IMR-90 (cell line): ENCODE measurements at regions not wholly inside any gene's neighbourhood (a gene's known extent, or its start where the extent isn't known, plus 50 kb on each side); places are given as distances from the start of the nearest gene placed in this dataset.

Experiments used
- ATAC-seq: fragments of 200-7000 bp; cut with Tn5 transposase; 2 replicates; pipeline ENCODE4 v1.9.1; 2020; ENCODE audit warnings: low read depth, mild to moderate bottlenecking, moderate library complexity
- BruUV-seq: library from RNA; stranded (reverse); fragments of 400-500 nt; replicated peaks from 2 replicates; lab custom pipeline; 2021; lab: Mats Ljungman, UMichigan
- CTCF ChIA-PET: fragments of 300-600 bp; formaldehyde crosslinking; extraction: SDS; loops from one replicate; lab custom pipeline; 2021; ENCODE audit warnings: antibody characterized with exemption; lab: Yijun Ruan, JAX
- POLR2A ChIA-PET: fragments of 300-600 bp; sonication (Branson Sonifier 250); formaldehyde crosslinking; loops from one replicate; lab custom pipeline; 2022; ENCODE audit warnings: antibody characterized with exemption; ENCODE audit not compliant: unreplicated experiment; lab: Charles Lee
- DNase-seq: peaks from one replicate; pipeline ENCODE4 v3.0.0; 2013
- H2AFZ ChIP-seq: replicated peaks from 2 replicates; pipeline ENCODE3; 2013; ENCODE audit warnings: low read length, mild to moderate bottlenecking; ENCODE audit not compliant: poor library complexity
- H2AK5ac ChIP-seq: 2 replicates; pipeline ENCODE4 v1.6.1; 2013; ENCODE audit warnings: low read depth, low read length, inconsistent platforms
- H2AK9ac ChIP-seq: replicated peaks from 2 replicates; pipeline ENCODE3; 2013; ENCODE audit warnings: mild to moderate bottlenecking, low read depth, low read length, moderate library complexity; ENCODE audit not compliant: poor library complexity
- H2BK120ac ChIP-seq: 2 replicates; pipeline ENCODE4 v1.6.1; 2013; ENCODE audit warnings: low read depth, low read length, inconsistent platforms
- H2BK15ac ChIP-seq: 3 replicates; pipeline ENCODE4 v1.6.1; 2013; ENCODE audit warnings: low read depth, low read length, inconsistent platforms
- H2BK20ac ChIP-seq: 2 replicates; pipeline ENCODE4 v1.6.1; 2013; ENCODE audit warnings: low read depth, mild to moderate bottlenecking, inconsistent platforms, low read length, moderate library complexity
- H2BK5ac ChIP-seq: 2 replicates; pipeline ENCODE4 v1.6.1; 2013; ENCODE audit warnings: mild to moderate bottlenecking, low read depth, low read length, inconsistent platforms; ENCODE audit not compliant: poor library complexity, severe bottlenecking
- H3K14ac ChIP-seq: replicated peaks from 2 replicates; pipeline ENCODE4 v1.6.1; 2013; ENCODE audit warnings: low read depth, low read length, inconsistent platforms
- H3K18ac ChIP-seq: 2 replicates; pipeline ENCODE4 v1.6.1; 2013; ENCODE audit warnings: low read depth, low read length, control low read depth
- H3K23ac ChIP-seq: 2 replicates; pipeline ENCODE4 v1.6.1; 2013; ENCODE audit warnings: low read depth, low read length, inconsistent platforms
- H3K27ac ChIP-seq: 2 replicates; pipeline ENCODE4 v1.5.1; 2013; ENCODE audit warnings: mild to moderate bottlenecking, control low read depth, low read length; ENCODE audit not compliant: insufficient read depth
- H3K27me3 ChIP-seq: 2 replicates; pipeline ENCODE4 v1.6.1; 2013; ENCODE audit warnings: low read length; ENCODE audit not compliant: control insufficient read depth, insufficient read depth
- H3K36me3 ChIP-seq: 2 replicates; pipeline ENCODE4 v1.6.1; 2013; ENCODE audit warnings: low read length, mixed read lengths; ENCODE audit not compliant: control insufficient read depth, insufficient read depth
- H3K4ac ChIP-seq: 2 replicates; pipeline ENCODE4 v1.6.1; 2013; ENCODE audit warnings: low read depth, low read length, inconsistent platforms
- H3K4me1 ChIP-seq: 2 replicates; pipeline ENCODE4 v1.6.1; 2013; ENCODE audit warnings: low read length, mixed read lengths; ENCODE audit not compliant: control insufficient read depth, insufficient read depth
- H3K4me2 ChIP-seq: 2 replicates; pipeline ENCODE4 v1.6.1; 2013; ENCODE audit warnings: low read depth, mild to moderate bottlenecking, control low read depth, low read length, moderate library complexity
- H3K4me3 ChIP-seq: 2 replicates; pipeline ENCODE4 v1.5.1; 2013; ENCODE audit warnings: low read depth, mild to moderate bottlenecking, control low read depth, low read length, moderate library complexity; ENCODE audit not compliant: insufficient read depth
- H3K56ac ChIP-seq: 2 replicates; pipeline ENCODE4 v1.6.1; 2013; ENCODE audit warnings: low read length, inconsistent platforms; ENCODE audit not compliant: insufficient read depth; ENCODE audit errors: extremely low read depth
- H3K79me1 ChIP-seq, 2 experiments: 2 replicates each; pipeline ENCODE4 v1.6.1; 2013; ENCODE audit warnings: low read length in 2 of 2, inconsistent platforms in 1 of 2, low read depth in 1 of 2
- H3K9ac ChIP-seq: 2 replicates; pipeline ENCODE4 v1.6.1; 2013; ENCODE audit warnings: low read depth, low read length, control low read depth
- H3K9me1 ChIP-seq: 2 replicates; pipeline ENCODE4 v1.6.1; 2013; ENCODE audit warnings: low read length, inconsistent platforms; ENCODE audit not compliant: insufficient read depth
- H3K9me3 ChIP-seq: 2 replicates; pipeline ENCODE4 v1.6.1; 2013; ENCODE audit warnings: low read length; ENCODE audit not compliant: control insufficient read depth, insufficient read depth
- H4K20me1 ChIP-seq: 2 replicates; pipeline ENCODE4 v1.6.1; 2013; ENCODE audit warnings: low read length, inconsistent platforms; ENCODE audit not compliant: insufficient read depth
- H4K5ac ChIP-seq: 2 replicates; pipeline ENCODE4 v1.6.1; 2013; ENCODE audit warnings: mild to moderate bottlenecking, low read depth, low read length, control low read depth
- H4K8ac ChIP-seq, 2 experiments: 2 replicates each; pipeline ENCODE4 v1.6.1; 2013; ENCODE audit warnings: low read depth in 2 of 2, low read length in 2 of 2, control low read depth in 1 of 2, inconsistent platforms in 1 of 2
- H4K91ac ChIP-seq: 2 replicates; pipeline ENCODE4 v1.6.1; 2013; ENCODE audit warnings: low read depth, low read length, inconsistent platforms; ENCODE audit not compliant: insufficient read depth
- MAZ ChIP-seq: IDR thresholded peaks from 2 replicates; pipeline ENCODE4 v1.6.1; 2012; ENCODE audit warnings: low read depth, mild to moderate bottlenecking, low read length, improper control_type of control experiment, moderate library complexity, borderline replicate concordance
- NFE2L2 ChIP-seq: fragments of 150-350 bp; IDR thresholded peaks from 2 replicates; pipeline ENCODE4 v1.6.1; 2016; ENCODE audit warnings: low read depth, mild to moderate bottlenecking, low read length
- RFX5 ChIP-seq: IDR thresholded peaks from 2 replicates; pipeline ENCODE4 v1.8.0; 2012; ENCODE audit warnings: low read depth, mild to moderate bottlenecking, low read length, moderate library complexity
- WGBS, 2 experiments: methylation state at CpG; one replicate each; pipeline versions ENCODE4 v1.1.5 to v1.1.7; 2013; ENCODE audit warnings: missing lambda C conversion rate in 2 of 2; ENCODE audit not compliant: insufficient read length in 1 of 2; ENCODE audit errors: extremely low coverage in 2 of 2; 5-methylcytosine and 5-hydroxymethylcytosine counted together
- dilution Hi-C: fragments of 300-500 bp; cut with HindIII; formaldehyde crosslinking; loops from one replicate; pipeline ENCODE4 v1.14.3; 2018; ENCODE audit warnings: low sequenced_read_pairs; ENCODE audit not compliant: unreplicated experiment
- in situ Hi-C: fragments of 300-500 bp; cut with MboI; formaldehyde crosslinking; loops from 3 replicates; pipeline ENCODE4 v1.14.3; 2019; ENCODE audit warnings: low sequenced_read_pairs, inconsistent platforms, mixed read lengths
- intact Hi-C: fragments of 100-400 bp; cut with micrococcal nuclease; formaldehyde crosslinking; loops from 2 replicates; pipeline ENCODE4 v1.10.0; 2022

- H3K23ac ChIP-seq, result no peak overlapping the region
- no peak overlapping the region for H2BK5ac ChIP-seq
- no peaks in the 10 kb centered on the region for H3K27me3 ChIP-seq
- H3K4me2 ChIP-seq, result no peak overlapping the region
- H3K27ac ChIP-seq, result no peak overlapping the region
- in situ Hi-C loops (no loop called here), intact Hi-C loops (no loop called here), dilution Hi-C loops (no loop called here)
- H2BK20ac ChIP-seq, result no peak overlapping the region
- H3K4me1 ChIP-seq, result no peaks in the 10 kb centered on the region
- no peak overlapping the region for H2AK9ac ChIP-seq
- BruUV-seq, result no TSS peak
- 94% methylated on average over 3 of the region's 6 CpGs; no CpG with 5 or more reads in 1 of the 2 experiments for WGBS, 2 experiments
- no peak overlapping the region for H3K14ac ChIP-seq
- no peak overlapping the region for H2AFZ ChIP-seq
- H2BK15ac ChIP-seq, result no peak overlapping the region
- TF ChIP-seq NFE2L2 (no peak), MAZ (no peak), RFX5 (no peak)
- H2AK5ac ChIP-seq, result no peak overlapping the region
- H3K36me3 ChIP-seq, result no peaks in the 10 kb centered on the region
- no peak overlapping the region for H3K18ac ChIP-seq
- H3K79me1 ChIP-seq, result peaks cover 0 to 7% of the 10 kb centered on the region in 2 experiments; a peak in 2 of 4 replicates
- H3K56ac ChIP-seq, result no peak overlapping the region
- H3K9me3 ChIP-seq, result no peaks in the 10 kb centered on the region
- H3K9me1 ChIP-seq, result no peaks in the 10 kb centered on the region
- CTCF ChIA-PET, result interaction anchor here (1.0 kb wide), 1 partner anchor 9 kb away, joined by 3 read pairs; no protein-coding TSS in a partner anchor
- H3K4me3 ChIP-seq, result no peak overlapping the region
- H4K20me1 ChIP-seq, result no peaks in the 10 kb centered on the region
- H2BK120ac ChIP-seq, result no peak overlapping the region
- ATAC-seq, result no peak
- POLR2A ChIA-PET, result no interaction called here
- DNase-seq, result no peak
- no peak overlapping the region for H3K4ac ChIP-seq
- no peak overlapping the region for H3K9ac ChIP-seq
- H4K91ac ChIP-seq, result no peak overlapping the region
- no peak overlapping the region for H4K8ac ChIP-seq
- no peak overlapping the region for H4K5ac ChIP-seq
Measured at GRCh38 chr18:73535189-73535588, 612.4 kb downstream of the FBXO15 start.
